ENCODE measurements at regions not wholly inside any gene's neighbourhood (a gene's known extent, or its start where the extent isn't known, plus 50 kb on each side); places are given as distances from the start of the nearest gene placed in this dataset.

DNA sequence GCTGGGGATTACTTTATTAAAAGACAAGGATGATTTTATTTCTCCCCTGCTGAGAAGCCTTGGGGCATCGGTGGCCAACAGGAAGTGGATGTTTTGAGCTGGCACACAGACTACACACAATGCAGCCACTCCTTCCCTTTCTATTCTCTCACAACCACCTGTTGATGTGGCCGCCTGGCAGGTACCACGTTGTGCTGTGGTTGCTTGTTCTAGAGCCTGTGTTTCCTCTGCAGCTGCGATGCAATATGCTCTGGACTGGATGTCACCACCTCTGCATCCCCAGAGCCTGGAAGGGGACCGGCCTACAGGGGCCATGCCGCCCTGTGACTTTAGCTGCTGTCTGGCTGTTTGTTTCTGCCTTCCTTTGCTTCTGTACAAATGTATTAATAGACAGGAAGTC lies 195.7 kb upstream of the CELF2 start:
- no peak for DNase-seq

DNA sequence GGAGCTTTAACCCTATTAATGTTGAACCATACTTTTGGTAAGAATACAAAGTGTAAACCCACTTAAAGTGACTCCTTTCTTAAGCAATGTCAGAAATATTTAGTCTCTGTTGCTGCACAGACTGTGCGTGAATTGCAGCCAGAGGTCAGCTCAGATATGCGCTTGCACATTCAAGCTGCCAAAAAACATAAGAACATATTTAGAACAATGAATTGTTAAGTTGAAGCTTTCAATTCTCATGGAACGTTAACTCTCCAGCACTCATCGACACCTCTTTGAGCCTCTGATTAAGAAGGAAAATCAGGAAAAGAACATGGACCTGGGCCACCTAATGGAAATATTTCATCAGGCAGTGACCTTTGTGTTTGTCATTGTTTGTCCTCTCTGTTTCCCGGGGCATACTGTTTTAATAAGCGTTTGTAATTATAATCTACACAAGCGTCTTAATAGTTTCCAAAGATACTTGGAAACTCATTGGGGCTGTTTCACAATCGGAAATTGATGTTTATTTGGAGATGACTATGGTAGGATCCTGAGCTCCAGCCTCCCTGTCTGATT lies 193.0 kb upstream of the CELF2 start:
- DNase-seq, result no peak

DNA sequence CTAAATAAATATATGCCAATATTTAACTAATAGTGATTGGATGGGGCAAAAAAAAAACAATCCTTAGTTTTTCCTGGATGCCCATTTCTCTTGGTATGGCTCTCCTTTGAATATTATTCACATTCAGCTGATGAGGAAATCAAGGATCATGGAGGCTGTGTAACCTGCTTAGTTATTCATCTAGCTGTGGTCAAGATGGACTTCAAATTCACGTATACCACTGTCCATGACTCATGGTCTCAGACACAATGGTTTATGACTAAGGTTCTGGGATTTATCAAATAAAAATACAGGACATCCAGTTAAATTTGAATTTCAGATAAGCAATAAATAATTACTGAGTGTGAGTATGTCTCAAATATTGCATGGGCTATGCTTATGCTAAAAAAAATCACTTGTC lies 191.5 kb upstream of the CELF2 start:
- DNase-seq, result no peak

DNA sequence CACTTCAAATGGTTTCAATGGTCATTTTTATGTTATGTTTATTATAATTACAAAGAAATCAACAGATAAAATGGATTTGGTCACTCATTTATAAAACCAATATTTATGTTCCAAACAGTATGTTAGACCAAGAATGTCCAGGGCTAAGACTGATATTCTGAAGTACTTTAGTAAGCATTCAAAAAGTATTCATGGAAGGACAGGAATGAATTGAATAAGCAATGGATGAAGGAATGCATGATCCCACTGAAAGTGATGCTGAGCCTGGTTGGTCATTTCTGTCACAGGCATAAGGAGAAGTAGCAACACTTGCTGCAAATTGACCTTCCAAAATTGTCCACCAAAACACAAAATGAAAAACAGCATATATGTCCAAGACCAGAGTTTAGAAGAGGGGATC lies 189.0 kb upstream of the CELF2 start:
- DNase-seq, result no peak

DNA sequence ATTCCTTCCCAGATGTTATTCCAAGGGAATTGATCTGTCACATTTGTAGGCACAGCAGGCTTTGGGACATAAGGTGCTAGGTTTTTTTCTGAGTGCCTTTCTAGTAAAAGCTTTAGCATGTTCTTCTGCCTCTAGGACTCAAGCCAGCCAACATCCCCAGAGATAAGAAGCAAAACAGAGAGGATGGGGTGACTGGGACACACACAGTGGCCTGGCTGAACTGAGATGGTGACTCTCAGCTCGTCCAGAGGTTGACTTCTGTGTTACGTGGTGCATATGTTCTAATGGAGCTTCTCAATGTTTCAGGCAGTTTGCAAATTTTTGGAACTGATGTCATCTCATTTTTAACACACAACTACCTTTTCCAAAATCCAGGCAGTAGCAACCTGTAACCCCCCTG lies 188.1 kb upstream of the CELF2 start:
- no peak for DNase-seq

DNA sequence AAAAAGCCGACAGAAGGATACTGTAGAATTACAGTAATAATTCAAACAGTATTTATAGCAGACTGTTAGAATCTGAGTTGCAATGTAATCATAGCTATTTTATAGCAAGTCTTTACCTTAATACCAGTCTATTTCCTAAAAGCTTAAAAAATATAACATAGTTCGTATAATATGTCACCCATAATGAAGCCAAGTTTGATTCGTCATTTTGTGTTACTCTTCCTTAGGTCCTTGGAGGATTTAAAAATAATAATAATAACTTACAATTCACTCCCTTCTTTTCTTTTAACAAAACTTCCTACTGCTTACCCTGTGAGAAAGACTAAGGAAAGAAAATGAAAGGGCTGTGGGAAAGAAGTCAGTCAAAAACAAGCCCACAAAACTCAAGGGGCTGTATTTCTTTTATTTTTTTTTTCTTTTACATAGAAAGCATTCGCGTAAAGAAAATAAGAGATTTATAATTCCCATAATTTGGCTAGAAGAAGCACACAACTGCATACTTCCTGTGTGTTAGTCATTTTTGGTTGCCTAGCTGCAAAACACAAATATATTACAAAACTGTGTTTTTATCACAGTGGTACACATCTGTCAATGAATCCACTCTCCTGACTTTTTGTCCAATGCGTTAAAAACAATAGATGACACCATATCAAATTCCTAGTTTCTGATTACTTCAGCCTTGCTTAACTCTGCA lies 187.2 kb upstream of the CELF2 start:
- DNase-seq, result no peak

DNA sequence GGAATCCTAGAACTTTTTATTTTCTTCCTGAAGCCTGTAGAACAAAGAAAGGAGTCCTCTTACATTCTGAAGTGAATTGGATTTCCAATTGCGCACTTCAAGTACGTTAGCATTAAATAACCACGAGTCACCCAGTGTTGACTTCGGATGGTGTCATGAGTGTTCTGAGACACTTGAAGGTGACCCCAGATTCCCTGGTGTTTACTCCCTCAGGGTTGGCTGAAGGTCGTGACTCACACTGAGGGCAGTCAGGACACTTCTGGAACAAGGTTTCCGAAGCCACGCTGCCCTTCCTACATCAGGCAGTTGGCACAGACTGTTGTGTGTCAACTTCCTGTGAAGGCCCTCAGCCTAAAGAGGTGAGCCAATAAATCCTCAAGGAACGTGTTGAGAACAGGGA lies 186.6 kb upstream of the CELF2 start:
- DNase-seq, result no peak

DNA sequence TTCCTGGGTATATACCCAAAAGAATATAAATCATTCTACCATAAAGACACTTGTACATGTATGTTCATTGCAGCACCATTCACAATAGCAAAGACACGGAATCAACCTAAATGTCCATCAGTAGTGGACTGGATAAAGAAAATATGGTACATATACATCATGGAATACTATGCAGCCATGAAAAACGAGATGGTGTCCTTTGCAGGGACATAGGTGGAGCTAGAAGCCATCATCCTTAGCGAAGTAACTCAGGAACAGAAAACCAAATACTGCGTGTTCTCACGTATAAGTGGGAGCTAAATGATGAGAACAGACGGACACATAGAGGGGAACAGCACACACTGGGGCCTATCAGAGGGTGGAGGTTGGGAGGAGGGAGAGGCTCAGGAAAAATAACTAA lies 183.7 kb upstream of the CELF2 start:
- no peak for DNase-seq

DNA sequence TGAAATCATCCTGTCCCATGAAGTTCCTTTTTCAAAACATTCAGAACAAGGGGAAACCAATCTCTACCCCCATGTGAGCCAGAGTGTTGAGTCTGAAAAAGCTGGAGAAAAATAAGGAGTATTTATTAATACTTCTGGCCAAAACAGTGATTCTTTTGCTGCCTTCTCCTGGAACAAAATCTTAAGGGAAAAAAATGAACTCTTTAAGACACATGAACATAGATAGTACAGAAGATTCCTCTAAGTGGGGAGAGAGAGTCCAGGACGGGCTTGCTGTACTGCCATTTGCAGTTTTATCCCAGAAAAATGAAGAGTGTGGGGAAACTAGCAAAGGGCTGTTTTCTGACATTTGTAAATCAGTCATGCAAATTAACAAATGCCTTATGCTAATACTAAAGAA lies 173.4 kb upstream of the CELF2 start:
- no peak for DNase-seq

DNA sequence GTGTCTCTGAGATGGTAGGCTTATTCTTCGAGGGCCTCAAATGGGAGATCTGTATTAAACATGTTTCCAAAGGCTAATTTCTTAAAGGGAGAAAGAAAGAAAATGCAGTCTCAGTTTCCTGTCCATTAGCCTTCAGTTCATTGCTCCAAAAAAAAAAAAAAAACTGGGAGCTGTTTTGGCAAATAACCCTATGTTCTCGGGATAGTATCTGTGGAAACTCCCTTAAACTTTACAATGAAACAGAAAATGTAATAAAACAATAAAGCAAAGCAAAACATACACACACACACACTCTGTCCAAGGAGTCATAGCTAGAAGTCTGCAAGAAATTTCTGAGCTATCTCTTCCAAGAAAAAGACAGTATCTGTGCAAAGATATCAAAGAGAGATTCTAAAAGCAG lies 172.5 kb upstream of the CELF2 start:
- no peak for DNase-seq

DNA sequence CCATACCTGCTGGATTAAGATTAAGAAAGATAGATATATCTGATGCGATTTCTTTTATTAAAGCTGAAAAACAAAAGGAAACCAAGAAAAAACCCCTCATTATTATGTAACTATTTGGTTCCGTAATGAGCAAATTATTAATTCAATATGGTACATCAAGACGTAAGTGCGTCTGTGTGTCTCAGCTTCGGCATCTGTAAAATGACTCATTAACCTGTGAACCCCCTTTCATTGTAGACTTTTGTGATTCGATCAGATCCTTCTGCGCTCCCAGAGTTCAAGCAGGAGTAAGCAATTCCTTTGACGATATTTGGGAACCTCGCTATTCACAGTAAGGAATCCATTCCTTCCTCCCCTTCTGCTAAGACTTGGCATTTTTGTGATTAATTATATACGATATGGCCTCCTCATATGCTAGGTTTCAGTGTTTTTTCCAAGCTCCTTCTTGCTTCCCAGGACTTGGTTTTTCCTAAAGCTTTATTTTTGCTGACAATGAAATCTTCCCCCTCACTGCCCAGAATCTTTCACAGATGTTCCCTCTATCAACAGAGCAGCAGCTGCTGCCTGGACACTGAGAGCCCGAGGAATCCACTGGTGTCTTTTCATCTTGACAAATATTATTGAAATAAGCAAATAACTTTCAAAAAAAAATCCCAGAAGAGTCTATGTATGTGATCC lies 171.7 kb upstream of the CELF2 start:
- no peak for DNase-seq

DNA sequence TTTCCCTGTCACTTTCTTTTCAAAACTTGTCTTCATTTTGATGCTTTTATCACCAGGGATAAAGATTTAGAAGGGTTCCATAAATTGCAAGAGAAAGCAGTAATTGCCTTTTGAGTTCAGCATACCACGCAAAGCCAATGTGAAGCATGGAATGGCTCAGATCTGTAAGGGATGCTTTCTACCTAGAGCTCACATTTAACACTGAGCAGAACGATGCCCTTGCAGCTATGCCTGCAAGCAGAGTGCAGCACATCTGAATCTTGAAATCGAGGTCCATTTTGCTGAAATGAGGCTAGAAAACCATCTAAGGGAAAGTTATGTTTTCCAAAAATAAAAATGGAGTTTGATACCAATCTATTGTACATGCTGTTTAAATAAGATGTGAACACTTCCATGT lies 171.2 kb upstream of the CELF2 start:
- no peak for DNase-seq

DNA sequence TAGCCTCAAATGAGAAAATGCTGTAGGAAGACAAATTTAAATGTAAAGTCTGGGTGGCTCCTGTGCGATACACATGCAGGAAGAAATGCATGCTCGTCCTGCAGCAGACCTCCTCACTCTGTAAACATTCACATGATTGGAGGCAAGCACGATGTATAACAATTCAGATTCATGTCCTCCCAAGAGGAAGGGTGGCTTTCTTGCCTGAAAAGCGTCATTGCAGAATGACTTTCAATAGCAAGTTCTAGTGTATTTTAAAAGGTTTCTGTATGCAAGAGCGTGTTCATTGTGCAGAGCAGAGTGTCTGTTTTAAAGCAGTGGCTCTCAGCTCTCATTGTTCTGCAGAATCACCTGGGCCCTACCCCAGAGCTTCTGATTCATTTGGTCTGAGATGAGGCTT lies 170.3 kb upstream of the CELF2 start:
- no peak for DNase-seq

DNA sequence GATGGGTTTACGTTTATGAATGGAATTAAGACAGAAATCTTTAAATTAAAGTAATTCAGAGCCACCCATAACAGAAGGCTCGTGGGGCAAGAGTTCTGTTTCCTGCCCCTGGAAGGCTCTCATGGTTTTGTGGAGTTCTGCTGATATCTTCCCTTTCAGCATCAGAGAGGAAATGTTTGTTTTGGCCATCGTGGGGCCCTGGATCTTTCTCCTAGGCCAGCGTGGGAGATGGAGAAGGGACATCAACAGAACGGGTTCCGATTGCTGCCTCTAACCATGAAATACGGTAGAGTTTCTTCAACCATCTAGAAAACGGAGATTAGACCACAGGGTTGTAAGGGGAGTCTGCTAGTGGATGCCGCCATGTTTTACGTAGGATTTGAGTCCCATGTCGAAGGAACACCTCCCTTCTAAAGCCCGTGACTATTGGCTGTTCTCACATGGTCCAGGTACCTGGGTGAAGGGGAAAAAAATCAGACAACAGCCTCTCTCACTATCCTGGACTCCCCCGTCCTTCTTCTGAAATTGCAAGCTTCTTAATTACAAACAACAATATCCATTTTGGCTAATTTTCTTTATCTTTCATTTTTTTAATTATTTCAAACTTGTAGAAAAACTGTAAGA lies 169.1 kb upstream of the CELF2 start:
- DNase-seq, result no peak

DNA sequence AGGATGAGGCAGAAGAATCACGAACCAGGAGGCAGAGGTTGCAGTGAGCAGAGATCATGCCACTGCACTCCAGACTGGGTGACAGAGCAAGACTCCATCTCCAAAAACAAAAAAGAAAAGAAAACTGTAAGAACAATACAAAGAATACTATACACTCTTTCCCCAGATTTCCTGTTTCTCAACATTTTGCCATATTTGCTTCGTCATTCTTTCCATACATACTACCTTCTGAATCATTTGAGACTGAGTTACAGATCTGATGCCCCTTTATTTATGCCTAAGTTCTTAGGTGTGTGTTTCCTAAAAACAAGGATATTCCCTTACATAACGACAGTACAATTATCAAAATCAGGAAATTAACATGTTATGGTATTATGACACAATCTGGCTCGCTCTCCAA lies 168.4 kb upstream of the CELF2 start:
- DNase-seq, result no peak

DNA sequence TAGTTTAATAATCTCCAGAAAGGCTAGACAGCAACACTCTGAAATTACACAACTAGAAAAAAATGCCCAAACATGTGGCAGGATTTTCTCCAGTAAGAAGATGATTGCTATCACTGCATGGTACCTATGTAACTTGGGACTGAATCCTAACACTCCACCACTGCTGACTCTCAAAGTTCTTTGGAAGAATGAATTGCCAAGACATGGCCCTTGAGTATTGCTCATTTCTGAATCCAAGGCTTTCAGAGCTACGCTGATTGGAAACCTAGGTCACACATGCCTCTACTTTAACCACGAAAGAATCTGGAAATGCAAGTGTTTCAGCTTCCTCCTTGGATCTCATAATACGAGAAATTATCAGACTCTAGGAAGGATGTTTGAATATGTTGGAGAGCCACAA lies 167.5 kb upstream of the CELF2 start:
- no peak for DNase-seq

DNA sequence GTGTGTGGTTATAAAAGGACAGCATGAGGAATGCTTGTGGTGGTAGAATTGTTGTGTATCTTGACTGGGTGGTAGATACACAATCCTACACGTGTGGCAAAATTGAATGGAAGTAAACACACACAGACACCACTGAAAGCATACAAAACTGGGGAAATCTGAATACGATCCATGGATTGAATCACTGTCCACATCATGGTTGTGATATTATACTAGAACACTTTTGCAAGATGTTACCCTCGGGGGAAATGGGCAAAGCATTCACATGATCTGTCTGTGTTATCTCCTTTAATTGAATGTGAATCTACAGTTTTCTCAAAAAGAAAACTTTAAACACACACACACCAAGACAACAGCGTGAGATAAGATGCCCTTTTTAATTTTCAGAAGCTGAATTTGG lies 165.2 kb upstream of the CELF2 start:
- DNase-seq, result no peak

DNA sequence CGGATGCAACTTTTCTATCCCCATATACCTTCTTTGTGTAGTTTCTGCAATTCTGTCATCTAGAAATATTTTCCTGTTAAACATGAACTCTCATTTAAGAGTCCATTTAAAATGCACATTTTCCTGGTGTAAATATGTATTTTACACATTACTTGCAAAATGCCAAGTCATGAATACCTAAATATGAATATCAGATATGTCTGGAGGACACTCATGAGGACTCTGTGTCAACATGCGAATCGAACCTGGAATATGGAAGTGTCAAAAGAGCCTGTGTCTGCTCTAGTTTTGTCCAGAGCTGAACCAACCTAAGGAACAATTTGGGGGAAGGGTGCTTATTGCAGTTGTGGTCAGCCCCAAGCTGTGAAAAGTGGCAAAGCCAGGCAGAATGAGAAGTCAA lies 163.7 kb upstream of the CELF2 start:
- DNase-seq, result no peak

DNA sequence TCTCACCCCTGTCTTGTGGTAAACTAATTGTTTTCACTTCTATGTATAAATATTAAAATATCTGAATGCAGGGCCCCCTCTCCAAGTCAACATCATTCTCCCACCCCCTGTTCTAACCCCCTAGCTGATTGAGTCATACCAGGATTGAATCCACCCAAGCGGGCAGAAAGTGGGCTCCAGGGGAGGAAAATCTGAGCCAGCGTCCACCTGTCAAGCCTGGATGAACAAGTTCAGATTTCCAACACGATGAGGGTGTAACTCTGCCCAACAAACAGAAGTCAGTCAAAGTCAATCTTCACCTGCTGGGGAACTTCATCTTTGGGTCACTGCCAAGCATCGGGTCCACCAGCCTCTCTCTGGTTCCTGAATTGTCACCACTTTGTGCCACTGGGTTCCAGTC lies 162.9 kb upstream of the CELF2 start:
- no peak for DNase-seq

DNA sequence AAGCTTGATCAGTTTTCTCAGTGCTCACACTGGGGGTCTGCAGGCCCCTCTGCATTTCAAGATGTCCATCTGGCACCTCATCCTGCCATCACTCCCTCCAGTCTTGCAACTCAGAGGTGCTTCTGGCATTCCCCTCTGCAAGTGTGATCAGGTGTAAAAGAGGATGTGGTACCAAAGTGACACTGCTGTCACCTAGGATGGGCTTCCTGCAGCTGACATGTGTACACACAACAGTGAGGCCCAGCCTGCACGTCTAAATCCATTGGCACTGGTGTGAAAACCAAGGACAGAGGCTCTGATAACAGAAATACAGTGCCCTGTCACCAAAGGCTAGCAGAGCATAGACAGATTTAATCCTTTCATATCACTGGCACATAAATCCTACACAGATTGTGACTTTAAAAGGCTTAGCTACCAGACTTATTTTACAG lies 162.5 kb upstream of the CELF2 start:
- DNase-seq, result no peak

DNA sequence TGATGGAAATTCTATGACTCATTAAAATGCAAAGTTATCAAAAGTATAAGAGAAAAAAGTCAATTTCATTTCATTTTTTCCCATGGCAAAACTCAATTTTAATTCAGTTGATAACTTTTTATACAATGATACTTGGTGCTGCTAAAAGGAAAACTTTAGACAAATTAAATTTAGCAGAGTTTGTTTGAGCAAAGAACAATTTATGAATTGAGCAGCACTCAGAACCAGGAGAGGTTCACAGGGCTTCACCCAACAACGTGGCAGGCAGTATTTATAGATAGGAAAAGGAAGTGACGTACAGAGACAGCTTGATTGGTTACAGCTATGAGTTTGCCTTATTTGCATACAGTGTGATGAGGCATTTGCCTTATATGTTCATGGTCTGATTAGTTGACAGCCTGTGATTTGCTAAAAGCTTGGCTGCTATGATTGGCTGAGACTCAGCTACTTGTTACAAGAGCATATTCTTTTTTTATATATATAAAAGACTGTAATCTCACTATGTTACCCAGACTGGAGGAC lies 157.2 kb upstream of the CELF2 start:
- no peak for DNase-seq

DNA sequence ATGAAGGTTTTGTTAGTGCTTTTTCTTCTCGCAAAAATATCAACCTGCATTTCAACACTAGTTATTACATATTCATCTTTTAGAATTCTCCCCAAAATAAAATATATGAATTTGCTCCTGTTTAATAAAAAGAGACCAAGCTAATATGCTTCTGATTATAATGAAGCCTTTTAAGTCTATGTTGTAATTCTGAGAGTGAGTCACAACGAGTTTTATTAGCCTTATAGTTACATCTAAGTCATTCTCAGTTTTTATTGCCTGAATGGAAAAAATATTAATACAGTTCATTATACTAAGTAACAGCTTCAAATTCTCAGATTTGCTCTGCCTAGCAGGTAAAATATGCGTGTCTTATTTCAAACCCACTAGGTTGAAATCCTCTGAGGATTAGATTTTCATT lies 152.4 kb upstream of the CELF2 start:
- DNase-seq, result no peak

DNA sequence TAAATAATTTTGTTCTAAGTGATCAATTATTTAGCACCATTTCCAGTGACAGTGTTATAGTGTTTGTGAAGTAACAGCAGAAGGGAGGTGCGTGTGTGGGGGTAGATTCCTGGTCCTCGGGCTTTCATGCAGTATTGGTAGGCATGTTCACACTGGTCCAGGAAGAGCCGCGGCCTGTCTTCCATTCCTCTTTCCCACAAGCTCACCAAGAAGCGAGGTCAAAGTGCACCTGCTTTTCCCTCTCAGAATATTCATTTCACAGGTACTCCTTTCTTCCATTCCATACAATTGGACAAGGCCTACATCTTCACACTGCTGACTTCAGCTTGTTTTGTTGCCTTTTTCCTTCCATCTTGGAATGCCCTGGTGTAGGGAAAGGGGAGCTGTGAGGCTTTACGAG lies 151.8 kb upstream of the CELF2 start:
- DNase-seq, result no peak

DNA sequence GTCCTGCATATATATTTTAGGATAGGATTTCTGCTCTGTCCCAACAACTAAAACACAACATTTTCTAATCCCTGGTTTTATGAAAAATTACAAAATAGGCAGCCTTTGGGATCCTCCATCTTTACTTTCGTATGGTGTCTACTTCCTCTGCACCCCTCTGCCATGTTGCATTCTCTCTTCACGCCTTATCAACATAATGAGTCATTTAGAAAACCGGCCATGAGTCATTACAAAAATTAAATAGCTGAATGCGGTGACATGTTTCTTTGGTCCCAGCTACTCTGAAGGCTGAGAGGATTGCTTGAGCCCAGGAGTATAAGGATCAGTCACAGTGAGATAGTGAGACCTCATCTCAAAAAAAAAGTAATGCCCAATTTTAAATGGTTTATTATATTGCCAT lies 148.1 kb upstream of the CELF2 start:
- DNase-seq, result no peak

All from CD4-positive, alpha-beta T cell treated with Interleukin-17A for 4 hours (primary cell).